SH-SY5Y (cell line): ENCODE measurements at regions not wholly inside any gene's neighbourhood (a gene's known extent, or its start where the extent isn't known, plus 50 kb on each side); places are given as distances from the start of the nearest gene placed in this dataset.

Source experiments
- GATA2 ChIP-seq: IDR thresholded peaks from 2 replicates; pipeline ENCODE4 v1.6.1; 2011; ENCODE audit warnings: mild to moderate bottlenecking, low read depth, low read length
- GATA3 ChIP-seq: IDR thresholded peaks from 2 replicates; pipeline ENCODE4 v1.6.1; 2011; ENCODE audit warnings: low read depth, mild to moderate bottlenecking, low read length, moderate library complexity

GRCh38 chr13:68264692-68265091, 1034.6 kb upstream of the PCDH9 start:
- TF ChIP-seq GATA2, result no peak
- no peak for TF ChIP-seq GATA3
